CD4-positive, CD25-positive, alpha-beta regulatory T cell (primary cell): ENCODE measurements at regions not wholly inside any gene's neighbourhood (a gene's known extent, or its start where the extent isn't known, plus 50 kb on each side); places are given as distances from the start of the nearest gene placed in this dataset.
"Not testable (repeated sequence)": the region's sequence is repeated elsewhere in the genome, so short reads cannot be mapped to it uniquely, and the experiment has no call there.

ENCODE experiments used
- ATAC-seq, 2 donors: fragments of 150-1000 bp; cut with Tn5 transposase; one replicate each; pipeline ENCODE4 v1.10.0; 2021; ENCODE audit warnings: low read depth in 2 of 2, moderate number of reproducible peaks in 2 of 2, moderate library complexity in 1 of 2
- DNase-seq, 3 donors: peaks; one replicate each; pipeline versions ENCODE4 v3.0.0 to v3.0.0-alpha.2; 2012 to 2022; ENCODE audit warnings: mixed read lengths in 1 of 3
- H3K27ac ChIP-seq: one replicate; pipeline ENCODE4 v1.7.0; 2013; ENCODE audit warnings: mild to moderate bottlenecking, low read length; ENCODE audit not compliant: insufficient read depth, poor library complexity, severe bottlenecking
- H3K27me3 ChIP-seq: one replicate; pipeline ENCODE4 v1.7.0; 2013; ENCODE audit warnings: low read length; ENCODE audit not compliant: control insufficient read depth, insufficient read depth
- H3K36me3 ChIP-seq: one replicate; pipeline ENCODE4 v1.7.0; 2013; ENCODE audit warnings: mild to moderate bottlenecking, low read length, moderate library complexity; ENCODE audit not compliant: control insufficient read depth, insufficient read depth
- H3K4me1 ChIP-seq: 2 replicates; pipeline ENCODE4 v1.7.0; 2013; ENCODE audit warnings: mild to moderate bottlenecking, low read length; ENCODE audit not compliant: insufficient read depth, control insufficient read depth, poor library complexity, severe bottlenecking
- H3K4me3 ChIP-seq: one replicate; pipeline ENCODE4 v1.7.0; 2013; ENCODE audit warnings: low read depth, mild to moderate bottlenecking, low read length, moderate library complexity
- H3K9me3 ChIP-seq, 2 experiments: 1 replicate in 1 of 2; 2 replicates in 1 of 2; pipeline ENCODE4 v1.7.0; 2013; ENCODE audit warnings: low read length in 2 of 2, mild to moderate bottlenecking in 1 of 2, moderate library complexity in 1 of 2; ENCODE audit not compliant: control insufficient read depth in 2 of 2
- H3K27ac Mint-ChIP-seq, 3 donors: one replicate each; pipeline ENCODE4 v1.8.0; 2020 to 2022; ENCODE audit warnings: mild to moderate bottlenecking in 3 of 3, mixed read lengths in 3 of 3, moderate library complexity in 2 of 3
- H3K27me3 Mint-ChIP-seq: one replicate; pipeline ENCODE4 v1.8.0; 2022; ENCODE audit warnings: mild to moderate bottlenecking, mixed read lengths
- H3K36me3 Mint-ChIP-seq: one replicate; pipeline ENCODE4 v1.8.0; 2020; ENCODE audit warnings: mixed read lengths
- H3K4me1 Mint-ChIP-seq, 4 donors: one replicate each; pipeline ENCODE4 v1.8.0; 2020 to 2022; ENCODE audit warnings: mixed read lengths in 4 of 4, mild to moderate bottlenecking in 1 of 4
- H3K4me3 Mint-ChIP-seq, 4 donors: one replicate each; pipeline ENCODE4 v1.8.0; 2020 to 2022; ENCODE audit warnings: mild to moderate bottlenecking in 4 of 4, mixed read lengths in 4 of 4, moderate library complexity in 3 of 4
- H3K9me3 Mint-ChIP-seq, 7 donors: one replicate each; pipeline ENCODE4 v1.8.0; 2020 to 2022; ENCODE audit warnings: mixed read lengths in 7 of 7, mild to moderate bottlenecking in 3 of 7, moderate library complexity in 2 of 7

DNA sequence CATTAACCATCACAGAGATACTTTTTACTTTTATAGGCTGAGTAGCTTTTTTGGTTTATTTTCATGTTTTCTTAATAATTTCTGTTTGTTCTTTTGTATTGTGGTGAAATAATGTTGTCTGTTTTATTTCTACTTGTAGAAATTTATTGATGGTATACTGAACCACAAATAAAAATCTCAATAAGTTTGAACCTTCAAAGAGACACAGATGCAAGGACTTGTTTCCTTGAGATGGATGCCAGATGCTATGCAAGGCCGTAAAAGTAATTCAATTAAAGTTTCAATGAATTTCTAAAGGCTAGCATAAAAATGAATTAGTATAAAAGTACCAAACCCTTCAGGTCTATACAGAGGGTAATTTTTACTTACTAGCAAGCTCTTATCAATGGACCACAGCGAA lies 873.5 kb downstream of the TTLL7 start:
- Mint-ChIP-seq H3K27ac (no peak overlapping the region), H3K36me3 (no peaks in the 10 kb centered on the region), H3K4me1 (no peaks in the 10 kb centered on the region), H3K4me3 (no peak overlapping the region), H3K27me3 (no peaks in the 10 kb centered on the region), H3K9me3 (peaks cover 0 to 6% (median 0%) of the 10 kb centered on the region in 7 donors)
- Histone ChIP-seq H3K4me1 (no peaks in the 10 kb centered on the region), H3K4me3 (no peak overlapping the region), H3K27ac (no peak overlapping the region), H3K36me3 (no peaks in the 10 kb centered on the region), H3K27me3 (no peaks in the 10 kb centered on the region), H3K9me3 (no peaks in the 10 kb centered on the region)
- ATAC-seq = no peak
- DNase-seq = no peak

DNA sequence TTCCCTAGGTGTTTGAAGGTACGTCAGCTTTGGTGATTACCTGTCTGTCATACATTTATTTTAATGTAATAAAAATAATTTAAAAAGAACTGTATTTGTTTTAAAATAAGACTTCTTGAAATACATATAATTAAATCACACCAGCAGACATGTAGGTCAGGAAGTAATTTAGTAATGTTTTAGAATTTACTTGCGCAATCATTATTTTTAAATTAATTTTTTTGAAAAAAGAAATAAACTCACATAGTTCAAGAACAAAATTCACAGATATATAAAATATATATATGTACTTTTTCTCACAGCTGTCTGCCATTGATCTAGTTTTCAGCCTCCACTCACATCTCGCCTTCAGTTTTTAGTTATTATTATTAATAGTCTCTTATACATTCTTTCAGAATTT lies 875.9 kb downstream of the TTLL7 start:
- no peaks in the 10 kb centered on the region for H3K4me1 Mint-ChIP-seq
- Histone ChIP-seq H3K4me1 (no peaks in the 10 kb centered on the region), H3K27ac (no peak overlapping the region), H3K9me3 (no peaks in the 10 kb centered on the region), H3K4me3 (no peak overlapping the region), H3K27me3 (no peaks in the 10 kb centered on the region), H3K36me3 (no peaks in the 10 kb centered on the region)
- H3K9me3 Mint-ChIP-seq = peaks cover 0 to 6% (median 2%) of the 10 kb centered on the region in 7 donors
- no peaks in the 10 kb centered on the region for H3K27me3 Mint-ChIP-seq
- H3K27ac Mint-ChIP-seq = no peak overlapping the region
- DNase-seq (no peak), ATAC-seq (no peak)
- no peaks in the 10 kb centered on the region for H3K36me3 Mint-ChIP-seq
- no peak overlapping the region for H3K4me3 Mint-ChIP-seq

DNA sequence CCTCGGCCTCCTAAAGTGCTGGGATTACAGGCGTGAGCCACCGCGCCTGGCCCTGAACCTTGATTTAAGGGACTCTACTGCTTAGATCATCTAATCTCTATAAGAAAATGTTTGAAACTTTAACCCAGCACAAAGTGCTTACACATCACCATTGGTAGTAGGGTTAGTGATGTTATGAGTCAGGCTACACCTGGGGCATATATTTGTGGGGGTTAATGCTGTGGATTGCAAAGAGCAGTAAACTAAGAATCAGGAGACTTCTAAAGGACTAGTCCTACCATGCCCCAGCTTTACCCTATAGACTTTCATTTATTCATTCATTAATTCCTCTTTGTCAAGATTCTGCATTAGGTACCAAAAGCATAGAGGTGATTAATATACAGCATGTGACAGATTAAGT lies 880.5 kb downstream of the TTLL7 start:
- no peak overlapping the region for H3K4me3 Mint-ChIP-seq
- Histone ChIP-seq H3K4me1 (no peaks in the 10 kb centered on the region), H3K4me3 (no peak overlapping the region), H3K27me3 (no peaks in the 10 kb centered on the region), H3K27ac (no peak overlapping the region), H3K9me3 (no peaks in the 10 kb centered on the region), H3K36me3 (no peaks in the 10 kb centered on the region)
- no peak overlapping the region for H3K27ac Mint-ChIP-seq
- no peaks in the 10 kb centered on the region for H3K36me3 Mint-ChIP-seq
- no peak for DNase-seq
- ATAC-seq = no peak
- H3K9me3 Mint-ChIP-seq = peaks cover 0 to 4% (median 0%) of the 10 kb centered on the region in 7 donors
- no peaks in the 10 kb centered on the region for H3K27me3 Mint-ChIP-seq
- no peaks in the 10 kb centered on the region for H3K4me1 Mint-ChIP-seq

DNA sequence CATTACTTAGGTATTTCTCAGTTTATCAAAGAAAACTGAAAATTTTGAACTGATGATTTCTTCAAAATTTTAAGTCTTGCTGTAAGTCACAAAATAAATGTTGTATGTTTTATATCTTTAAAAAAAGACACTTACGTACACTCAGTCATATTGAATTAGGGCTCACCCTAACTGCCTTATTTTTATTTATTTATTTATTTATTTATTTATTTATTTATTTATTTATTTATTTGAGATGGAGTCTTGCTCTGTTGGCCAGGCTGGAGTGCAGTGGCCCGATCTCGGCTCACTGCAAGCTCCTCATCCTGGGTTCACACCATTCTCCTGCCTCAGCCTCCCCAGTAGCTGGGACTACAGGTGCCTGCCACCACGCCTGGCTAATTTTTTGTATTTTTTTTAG lies 881.9 kb downstream of the TTLL7 start:
- H3K27me3 ChIP-seq, H3K4me3 ChIP-seq, H3K36me3 Mint-ChIP-seq, H3K27ac Mint-ChIP-seq, H3K4me1 Mint-ChIP-seq, H3K4me1 ChIP-seq, H3K4me3 Mint-ChIP-seq, H3K9me3 Mint-ChIP-seq, H3K27me3 Mint-ChIP-seq, ATAC-seq, DNase-seq, H3K9me3 ChIP-seq, H3K27ac ChIP-seq, H3K36me3 ChIP-seq: not testable (repeated sequence)

DNA sequence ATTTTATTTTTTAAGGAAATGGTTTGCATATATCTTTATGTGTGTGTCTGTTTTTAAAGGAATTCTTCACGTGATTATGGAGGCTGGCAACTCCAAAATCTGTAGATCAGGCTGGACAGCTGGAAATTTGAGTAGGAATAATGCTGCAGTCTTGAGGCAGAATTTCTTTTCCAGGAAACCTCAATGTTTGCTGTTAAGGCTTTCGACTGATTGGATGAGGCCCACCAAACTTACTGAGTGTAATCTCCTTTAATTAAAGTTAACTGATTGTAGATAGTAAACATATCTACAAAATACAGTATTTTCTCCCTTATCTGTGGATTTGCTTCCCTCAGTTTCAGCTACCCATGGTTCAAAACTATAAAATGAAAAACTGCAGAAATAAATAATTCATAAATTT lies 883.1 kb downstream of the TTLL7 start:
- Mint-ChIP-seq H3K36me3 (no peaks in the 10 kb centered on the region), H3K27ac (no peak overlapping the region), H3K4me1 (no peaks in the 10 kb centered on the region), H3K27me3 (no peaks in the 10 kb centered on the region), H3K9me3 (peaks cover 0 to 9% (median 0%) of the 10 kb centered on the region in 7 donors), H3K4me3 (no peak overlapping the region)
- no peaks in the 10 kb centered on the region for H3K36me3 ChIP-seq
- H3K4me3 ChIP-seq = no peak overlapping the region
- DNase-seq (no peak), ATAC-seq (no peak)
- no peaks in the 10 kb centered on the region for H3K4me1 ChIP-seq
- H3K27ac ChIP-seq = no peak overlapping the region
- no peaks in the 10 kb centered on the region for H3K9me3 ChIP-seq
- no peaks in the 10 kb centered on the region for H3K27me3 ChIP-seq

DNA sequence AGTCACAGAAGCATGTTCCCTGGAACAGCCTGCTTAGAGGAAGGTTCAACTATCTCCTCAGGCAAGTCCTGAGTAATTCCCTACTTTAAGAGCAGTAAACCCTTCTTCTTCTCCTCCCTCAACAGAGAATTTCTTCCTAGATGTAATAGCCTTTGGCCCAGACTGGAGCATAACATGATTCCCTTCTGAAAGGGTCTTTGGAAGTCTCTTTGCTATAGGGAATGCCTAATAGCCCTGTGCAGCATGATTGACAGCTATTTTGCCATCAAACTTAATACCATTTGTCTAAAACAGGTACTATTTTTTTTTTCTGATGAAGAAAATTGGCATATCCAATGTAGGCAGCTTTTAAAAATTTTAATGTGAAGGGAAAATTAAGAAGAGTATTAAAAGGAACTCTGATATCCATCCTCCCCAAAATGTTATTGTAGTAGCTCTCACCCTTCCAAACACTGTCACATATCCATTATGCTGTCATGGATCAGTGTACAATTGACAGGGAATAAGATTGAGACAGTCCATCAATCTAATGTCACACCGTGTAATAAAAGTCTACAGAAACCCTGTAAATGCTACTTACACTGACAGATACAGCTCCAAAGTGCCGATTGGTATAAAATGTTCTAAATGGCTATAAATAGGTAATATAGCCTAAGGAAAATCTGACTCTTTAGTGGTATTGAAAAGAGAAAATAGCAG lies 884.6 kb downstream of the TTLL7 start:
- Histone ChIP-seq H3K4me3 (no peak overlapping the region), H3K4me1 (no peaks in the 10 kb centered on the region), H3K27me3 (no peaks in the 10 kb centered on the region), H3K36me3 (no peaks in the 10 kb centered on the region), H3K9me3 (no peaks in the 10 kb centered on the region), H3K27ac (no peak overlapping the region)
- peaks cover 0 to 9% (median 0%) of the 10 kb centered on the region in 7 donors for H3K9me3 Mint-ChIP-seq
- H3K4me1 Mint-ChIP-seq = no peaks in the 10 kb centered on the region
- ATAC-seq (no peak), DNase-seq (no peak)
- H3K4me3 Mint-ChIP-seq = no peak overlapping the region
- no peaks in the 10 kb centered on the region for H3K27me3 Mint-ChIP-seq
- H3K27ac Mint-ChIP-seq = no peak overlapping the region
- no peaks in the 10 kb centered on the region for H3K36me3 Mint-ChIP-seq

DNA sequence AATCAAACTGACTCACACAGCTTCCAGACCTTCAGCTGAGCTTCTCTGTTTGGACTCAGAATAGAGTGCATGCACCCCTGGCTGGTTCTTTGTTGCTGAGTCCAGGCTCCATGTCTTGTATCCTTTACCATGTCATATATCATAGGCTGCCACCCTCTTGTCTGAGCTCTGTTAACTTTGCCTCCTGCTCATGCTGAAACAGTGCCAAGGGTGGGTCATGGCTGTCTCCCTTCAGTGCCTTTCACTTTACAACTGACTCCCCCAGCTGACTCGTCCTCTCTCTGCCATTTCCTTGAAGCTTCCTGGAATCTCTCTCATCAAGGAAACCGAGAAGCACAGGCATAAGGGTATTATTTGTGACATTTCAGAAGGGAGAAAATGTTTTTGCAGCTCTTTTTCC lies 885.3 kb downstream of the TTLL7 start:
- Histone ChIP-seq H3K4me1 (no peaks in the 10 kb centered on the region), H3K9me3 (no peaks in the 10 kb centered on the region), H3K27ac (no peak overlapping the region), H3K36me3 (no peaks in the 10 kb centered on the region), H3K4me3 (no peak overlapping the region), H3K27me3 (no peaks in the 10 kb centered on the region)
- no peaks in the 10 kb centered on the region for H3K4me1 Mint-ChIP-seq
- H3K27me3 Mint-ChIP-seq = no peaks in the 10 kb centered on the region
- no peak overlapping the region for H3K27ac Mint-ChIP-seq
- DNase-seq (peak in 1 of 3 donors; percentile 19), ATAC-seq (no peak)
- H3K9me3 Mint-ChIP-seq = peaks cover 0 to 9% (median 0%) of the 10 kb centered on the region in 7 donors
- no peak overlapping the region for H3K4me3 Mint-ChIP-seq
- H3K36me3 Mint-ChIP-seq = no peaks in the 10 kb centered on the region

DNA sequence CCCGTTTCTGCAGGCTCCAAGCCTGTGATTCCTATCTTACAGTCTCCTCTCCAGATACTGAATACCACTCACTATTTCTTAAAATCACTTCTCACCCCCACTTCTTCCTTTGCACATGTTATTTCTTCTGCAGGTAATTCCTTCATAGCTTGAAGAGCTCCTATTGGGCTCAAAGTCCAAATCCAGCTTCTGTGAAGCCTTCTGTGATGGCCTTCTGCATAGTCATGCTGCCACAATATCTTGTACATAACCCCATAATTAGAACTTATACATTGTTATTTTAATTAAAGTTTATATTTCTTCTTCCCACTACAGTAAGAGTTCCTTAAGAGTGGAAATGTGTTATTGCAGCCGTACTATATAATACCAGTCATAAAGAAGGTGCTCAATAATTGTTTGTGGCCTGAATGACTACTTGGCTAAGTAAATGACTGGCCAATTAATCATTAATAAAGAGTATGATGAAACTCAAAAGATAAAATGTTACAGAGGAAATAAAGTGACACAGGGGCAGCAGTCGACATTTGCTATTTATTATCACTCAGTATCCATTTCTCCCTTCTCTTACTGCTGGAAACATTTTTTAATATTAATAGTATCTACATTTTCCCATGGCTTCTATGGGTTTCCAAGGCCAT lies 886.6 kb downstream of the TTLL7 start:
- H3K4me3 Mint-ChIP-seq = no peak overlapping the region
- H3K4me1 ChIP-seq = no peaks in the 10 kb centered on the region
- no peak overlapping the region for H3K4me3 ChIP-seq
- ATAC-seq = no peak
- H3K36me3 ChIP-seq = no peaks in the 10 kb centered on the region
- no peak overlapping the region for H3K27ac ChIP-seq
- H3K9me3 ChIP-seq = no peaks in the 10 kb centered on the region
- no peaks in the 10 kb centered on the region for H3K27me3 ChIP-seq
- peaks cover 0 to 7% (median 0%) of the 10 kb centered on the region in 7 donors for H3K9me3 Mint-ChIP-seq
- no peaks in the 10 kb centered on the region for H3K27me3 Mint-ChIP-seq
- no peak overlapping the region for H3K27ac Mint-ChIP-seq
- no peaks in the 10 kb centered on the region for H3K4me1 Mint-ChIP-seq
- DNase-seq = no peak
- no peaks in the 10 kb centered on the region for H3K36me3 Mint-ChIP-seq
